Gastroesophageal sphincter (tissue), 4 donors: ENCODE measurements at regions not wholly inside any gene's neighbourhood (a gene's known extent, or its start where the extent isn't known, plus 50 kb on each side); places are given as distances from the start of the nearest gene placed in this dataset.

Experiments used
- ATAC-seq: fragments of 150-250 bp; one replicate; pipeline ENCODE4 v1.9.1; 2016; ENCODE audit warnings: mild to moderate bottlenecking, moderate library complexity
- H3K27ac ChIP-seq, 4 donors: fragments of 200-600 bp; sonication (generic) in 3 of 4; 1 replicate in 3 of 4; 2 replicates in 1 of 4; pipeline ENCODE4 v1.5.1; 2016 to 2019
- H3K27me3 ChIP-seq: fragments of 200-600 bp; sonication (generic); one replicate; pipeline ENCODE4 v1.5.1; 2019
- H3K36me3 ChIP-seq, 2 donors: fragments of 200-600 bp; sonication (generic); one replicate each; pipeline ENCODE4 v1.5.1; 2019; ENCODE audit warnings: control low read depth in 1 of 2
- H3K4me1 ChIP-seq, 3 donors: fragments of 200-600 bp; sonication (generic); 1 replicate in 2 of 3; 2 replicates in 1 of 3; pipeline ENCODE4 v1.5.1; 2016 to 2019; ENCODE audit warnings: control low read depth in 2 of 3
- H3K4me3 ChIP-seq, 2 donors: fragments of 200-600 bp; sonication (generic); one replicate each; pipeline ENCODE4 v1.5.1; 2019; ENCODE audit warnings: mild to moderate bottlenecking in 1 of 2, moderate library complexity in 1 of 2
- H3K9me3 ChIP-seq, 3 donors: fragments of 200-600 bp; sonication (generic); one replicate each; pipeline ENCODE4 v1.5.1; 2017 to 2019; ENCODE audit warnings: control low read depth in 2 of 3
- CTCF ChIP-seq, 4 experiments: fragments of 200-600 bp in 2 of 4; fragments of 450-650 bp in 2 of 4; sonication (generic) in 1 of 4; IDR thresholded peaks; one replicate each; pipeline ENCODE4 v1.5.1; 2017 to 2019; ENCODE audit warnings: antibody characterized with exemption in 4 of 4, mild to moderate bottlenecking in 2 of 4, moderate library complexity in 2 of 4
- EP300 ChIP-seq: sonication (generic); formaldehyde crosslinking; IDR thresholded peaks from one replicate; pipeline ENCODE4 v1.6.1; 2017; ENCODE audit warnings: antibody characterized with exemption, mild to moderate bottlenecking
- POLR2A ChIP-seq, 2 donors: fragments of 450-650 bp; IDR thresholded peaks; one replicate each; pipeline ENCODE4 v1.6.1; 2017; ENCODE audit warnings: antibody characterized with exemption in 2 of 2, mild to moderate bottlenecking in 2 of 2, moderate library complexity in 1 of 2
- POLR2AphosphoS5 ChIP-seq: sonication (generic); formaldehyde crosslinking; IDR thresholded peaks from one replicate; pipeline ENCODE4 v1.6.1; 2017; ENCODE audit warnings: antibody characterized with exemption
- WGBS, 2 donors: methylation state at CpG; one replicate each; pipeline ENCODE4 v1.1.5; 2018; ENCODE audit warnings: low coverage in 1 of 2; 5-methylcytosine and 5-hydroxymethylcytosine counted together

GRCh38 chr15:66946578-66947164 lies 118.7 kb upstream of the SMAD3 start:
- WGBS, 2 donors: 24 to 36% methylated on average over 6 to 9 of the region's 12 CpGs
- Histone ChIP-seq H3K9me3 (no peaks in the 10 kb centered on the region), H3K36me3 (no peaks in the 10 kb centered on the region), H3K27ac (no peak overlapping the region), H3K27me3 (no peaks in the 10 kb centered on the region), H3K4me1 (peaks cover 0 to 12% (median 0%) of the 10 kb centered on the region in 3 donors), H3K4me3 (no peak overlapping the region)
- TF ChIP-seq POLR2AphosphoS5 (no peak), CTCF (IDR thresholded peaks at IDR 0.05) (peak in 3 of 4 experiments; percentile 91 to 95 (median 92))
- ATAC-seq: peak; percentile 48

- Histone ChIP-seq H3K36me3 (no peaks in the 10 kb centered on the region), H3K4me1 (peaks cover 0 to 9% (median 0%) of the 10 kb centered on the region in 3 donors), H3K27ac (no peak overlapping the region), H3K9me3 (no peaks in the 10 kb centered on the region), H3K27me3 (no peaks in the 10 kb centered on the region), H3K4me3 (no peak overlapping the region)
- WGBS, 2 donors: 67 to 78% methylated on average over 7 to 12 of the region's 12 CpGs
- no peak for ATAC-seq
- TF ChIP-seq POLR2AphosphoS5: no peak
- no peak for TF ChIP-seq EP300
- no peak for TF ChIP-seq POLR2A (IDR thresholded peaks at IDR 0.05)
- no peak for TF ChIP-seq CTCF (IDR thresholded peaks at IDR 0.05)
These were observed 117.9 kb upstream of the SMAD3 start for GRCh38 chr15:66947471-66947870.

- no peak for TF ChIP-seq POLR2A (IDR thresholded peaks at IDR 0.05)
- no peak for TF ChIP-seq CTCF (IDR thresholded peaks at IDR 0.05)
- no peak for TF ChIP-seq EP300
- TF ChIP-seq POLR2AphosphoS5: no peak
- no CpG with 5 or more reads among the region's 2 CpGs for WGBS, 2 donors
- Histone ChIP-seq H3K27me3 (no peaks in the 10 kb centered on the region), H3K4me1 (peaks cover 0 to 9% (median 0%) of the 10 kb centered on the region in 3 donors), H3K9me3 (no peaks in the 10 kb centered on the region), H3K36me3 (no peaks in the 10 kb centered on the region), H3K4me3 (no peak overlapping the region), H3K27ac (no peak overlapping the region)
- no peak for ATAC-seq
These were observed 117.1 kb upstream of the SMAD3 start for GRCh38 chr15:66948294-66948693.

- TF ChIP-seq CTCF (IDR thresholded peaks at IDR 0.05) (no peak), EP300 (no peak), POLR2A (IDR thresholded peaks at IDR 0.05) (no peak), POLR2AphosphoS5 (no peak)
These were observed 115.3 kb upstream of the SMAD3 start for GRCh38 chr15:66950114-66950513.

GRCh38 chr15:66951531-66952320 lies 113.7 kb upstream of the SMAD3 start:
- 84 to 91% methylated on average over 6 of the region's 6 CpGs for WGBS, 2 donors
- no peak overlapping the region for H3K4me3 ChIP-seq
- H3K27ac ChIP-seq: no peak overlapping the region
- no peaks in the 10 kb centered on the region for H3K27me3 ChIP-seq
- no peak for ATAC-seq
- no peaks in the 10 kb centered on the region for H3K9me3 ChIP-seq
- no peak for TF ChIP-seq EP300
- no peak for TF ChIP-seq POLR2A (IDR thresholded peaks at IDR 0.05)
- no peak for TF ChIP-seq CTCF (IDR thresholded peaks at IDR 0.05)
- TF ChIP-seq POLR2AphosphoS5: no peak
- no peaks in the 10 kb centered on the region for H3K4me1 ChIP-seq
- H3K36me3 ChIP-seq: no peaks in the 10 kb centered on the region

More at GRCh38 chr15:66950114-66950513, 115.3 kb upstream of the SMAD3 start:
- no peaks in the 10 kb centered on the region for H3K27me3 ChIP-seq
- no peaks in the 10 kb centered on the region for H3K36me3 ChIP-seq
- no peaks in the 10 kb centered on the region for H3K4me1 ChIP-seq
- ATAC-seq: no peak
- H3K4me3 ChIP-seq: no peak overlapping the region
- H3K27ac ChIP-seq: no peak overlapping the region
- H3K9me3 ChIP-seq: no peaks in the 10 kb centered on the region
